ENCODE measurements at regions not wholly inside any gene's neighbourhood (a gene's known extent, or its start where the extent isn't known, plus 50 kb on each side); places are given as distances from the start of the nearest gene placed in this dataset.

DNA sequence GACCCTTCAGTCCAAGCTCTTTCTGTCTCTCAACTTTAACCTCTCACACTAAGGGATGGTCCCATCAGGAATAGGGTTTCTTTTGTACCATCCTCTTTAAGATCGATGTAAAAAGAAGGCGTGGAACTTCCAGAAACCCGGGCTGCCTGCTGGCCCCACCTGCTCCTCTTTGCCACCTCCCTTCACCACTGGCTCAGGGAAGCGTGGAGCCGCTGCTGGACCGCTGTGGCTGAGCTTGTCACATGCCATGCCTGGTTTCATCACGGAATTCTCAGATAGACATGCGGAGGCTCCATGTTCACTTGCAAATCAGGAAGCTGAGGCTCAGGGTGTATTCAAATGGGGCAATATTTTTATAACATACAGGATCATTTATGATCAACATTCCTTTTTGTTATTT, 399.7 kb downstream of the BRD1 start:
- ATAC-seq = no peak
- TF ChIP-seq ISL1 (CRISPR knock-in tag; IDR thresholded peaks at IDR 0.05) = no peak
- TF ChIP-seq, protein P1, sequence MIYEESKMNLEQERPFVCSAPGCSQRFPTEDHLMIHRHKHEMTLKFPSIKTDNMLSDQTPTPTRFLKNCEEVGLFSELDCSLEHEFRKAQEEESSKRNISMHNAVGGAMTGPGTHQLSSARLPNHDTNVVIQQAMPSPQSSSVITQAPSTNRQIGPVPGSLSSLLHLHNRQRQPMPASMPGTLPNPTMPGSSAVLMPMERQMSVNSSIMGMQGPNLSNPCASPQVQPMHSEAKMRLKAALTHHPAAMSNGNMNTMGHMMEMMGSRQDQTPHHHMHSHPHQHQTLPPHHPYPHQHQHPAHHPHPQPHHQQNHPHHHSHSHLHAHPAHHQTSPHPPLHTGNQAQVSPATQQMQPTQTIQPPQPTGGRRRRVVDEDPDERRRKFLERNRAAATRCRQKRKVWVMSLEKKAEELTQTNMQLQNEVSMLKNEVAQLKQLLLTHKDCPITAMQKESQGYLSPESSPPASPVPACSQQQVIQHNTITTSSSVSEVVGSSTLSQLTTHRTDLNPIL (CRISPR knock-in tag; IDR thresholded peaks at IDR 0.05; ENCODE audit: low read depth) = no peak

DNA sequence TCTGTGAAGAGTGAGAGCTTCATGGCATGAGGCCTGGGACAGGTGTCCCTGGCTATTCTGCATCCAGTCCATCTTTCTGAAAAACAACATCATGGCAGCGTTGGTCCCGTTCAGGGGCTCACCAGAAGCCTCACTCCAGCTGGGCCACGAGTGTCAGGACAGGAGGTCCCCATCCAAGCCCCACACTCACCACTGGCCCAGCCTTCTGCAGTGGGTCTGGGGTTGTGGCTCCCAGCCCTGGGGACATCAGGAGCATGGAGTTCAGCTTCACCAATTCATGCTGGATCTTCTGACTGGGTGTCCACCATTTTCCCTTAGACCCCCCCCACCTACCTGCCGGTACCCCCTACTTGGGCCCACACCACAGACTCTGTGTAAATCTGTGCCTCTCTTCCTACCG, 400.3 kb downstream of the BRD1 start:
- ATAC-seq = no peak
- TF ChIP-seq ZFP3 (CRISPR knock-in tag; IDR thresholded peaks at IDR 0.05) = no peak
- TF ChIP-seq TOX (CRISPR knock-in tag; IDR thresholded peaks at IDR 0.05; ENCODE audit: borderline replicate concordance) = no peak
- TF ChIP-seq TCF4 (CRISPR knock-in tag; IDR thresholded peaks at IDR 0.05; ENCODE audit: borderline replicate concordance) = no peak
- TF ChIP-seq, protein P1 (CRISPR knock-in tag; IDR thresholded peaks at IDR 0.05; ENCODE audit: low read depth) = no peak
- no peak for TF ChIP-seq RARB (CRISPR knock-in tag; IDR thresholded peaks at IDR 0.05)
- TF ChIP-seq ZNF70 (CRISPR knock-in tag; IDR thresholded peaks at IDR 0.05) = no peak
- TF ChIP-seq ESRRG (CRISPR knock-in tag; IDR thresholded peaks at IDR 0.05) = no peak
- no peak for TF ChIP-seq ISL1 (CRISPR knock-in tag; IDR thresholded peaks at IDR 0.05)
- TF ChIP-seq ARNTL (CRISPR knock-in tag; IDR thresholded peaks at IDR 0.05; ENCODE audit: borderline replicate concordance, low read depth) = no peak
- no peak for TF ChIP-seq GLIS3 (CRISPR knock-in tag; IDR thresholded peaks at IDR 0.05)

GRCh38 chr22:49426618-49427266, 400.9 kb downstream of the BRD1 start:
- TF ChIP-seq ZC3H10 (CRISPR knock-in tag; IDR thresholded peaks at IDR 0.05) = no peak
- no peak for TF ChIP-seq PPARA (CRISPR knock-in tag; IDR thresholded peaks at IDR 0.05; ENCODE audit: borderline replicate concordance)
- ATAC-seq = no peak

DNA sequence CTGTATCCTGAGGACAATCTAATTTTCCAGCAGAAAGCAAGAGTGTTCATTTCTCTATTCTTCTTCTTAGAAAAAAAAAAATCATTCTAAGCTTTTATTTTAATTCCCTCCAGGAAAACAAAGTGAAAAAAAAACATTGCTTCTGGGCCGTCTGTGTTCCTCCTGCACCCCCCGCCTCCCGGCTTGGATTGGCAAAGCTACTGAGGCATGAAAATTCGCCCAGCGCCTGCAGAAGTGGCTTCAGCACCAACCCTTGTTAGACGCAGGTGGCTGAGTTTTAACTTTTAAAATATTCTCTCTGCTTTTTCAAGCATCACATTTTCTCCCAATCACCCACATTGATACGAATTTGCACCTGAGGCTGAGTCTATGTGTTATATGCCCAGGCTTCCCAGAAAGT, 401.6 kb downstream of the BRD1 start:
- no peak for ATAC-seq
- TF ChIP-seq CSDC2 (CRISPR knock-in tag; IDR thresholded peaks at IDR 0.05) = no peak
- TF ChIP-seq OSR1 (CRISPR knock-in tag; IDR thresholded peaks at IDR 0.05) = no peak

DNA sequence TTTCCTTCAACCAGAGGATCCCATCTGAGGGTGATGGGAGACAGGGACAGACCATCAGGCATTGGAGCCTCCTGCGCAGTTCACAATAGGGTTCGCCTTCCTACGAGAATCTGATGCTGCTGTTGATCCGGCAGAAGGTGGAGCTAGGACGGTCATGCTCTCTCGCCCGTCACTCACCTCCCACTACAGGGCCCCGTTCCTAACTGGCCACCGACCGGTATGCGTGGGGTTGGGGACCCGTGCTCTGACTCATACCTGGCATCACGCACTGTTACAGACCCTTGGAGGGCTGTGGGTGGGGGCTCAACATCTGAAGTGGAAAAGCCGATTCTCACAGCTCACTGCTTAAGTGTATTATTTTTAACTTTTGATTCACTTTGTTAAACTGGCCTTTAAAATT, 402.3 kb downstream of the BRD1 start:
- ATAC-seq = no peak
- TF ChIP-seq ISL1 (CRISPR knock-in tag; IDR thresholded peaks at IDR 0.05) (no peak), PPARA (CRISPR knock-in tag; IDR thresholded peaks at IDR 0.05; ENCODE audit: borderline replicate concordance) (no peak)

DNA sequence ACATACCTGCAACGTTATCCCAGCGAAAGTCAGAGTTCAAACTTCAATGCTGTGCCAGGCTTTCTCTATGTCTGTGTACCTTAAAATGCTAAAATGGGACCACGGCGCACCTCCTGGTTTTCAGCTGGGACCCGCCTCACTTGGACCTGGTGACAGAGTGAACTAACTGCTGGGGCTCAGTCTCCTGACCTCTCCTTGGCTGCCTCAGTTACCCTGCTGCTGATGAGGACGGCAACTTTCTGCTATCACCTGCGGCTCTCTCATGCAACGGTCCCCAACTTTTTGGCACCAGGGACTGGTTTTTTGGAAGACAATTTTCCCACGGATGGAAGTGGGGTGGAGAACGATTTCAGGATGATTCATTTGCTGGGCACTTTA, 402.8 kb downstream of the BRD1 start:
- TF ChIP-seq ZFP30 (CRISPR knock-in tag; IDR thresholded peaks at IDR 0.05) (no peak), ESRRG (CRISPR knock-in tag; IDR thresholded peaks at IDR 0.05) (no peak), PATZ1 (CRISPR knock-in tag; IDR thresholded peaks at IDR 0.05; ENCODE audit: borderline replicate concordance) (no peak), ARNTL (CRISPR knock-in tag; IDR thresholded peaks at IDR 0.05; ENCODE audit: borderline replicate concordance, low read depth) (no peak)
- TF ChIP-seq, protein P2, sequence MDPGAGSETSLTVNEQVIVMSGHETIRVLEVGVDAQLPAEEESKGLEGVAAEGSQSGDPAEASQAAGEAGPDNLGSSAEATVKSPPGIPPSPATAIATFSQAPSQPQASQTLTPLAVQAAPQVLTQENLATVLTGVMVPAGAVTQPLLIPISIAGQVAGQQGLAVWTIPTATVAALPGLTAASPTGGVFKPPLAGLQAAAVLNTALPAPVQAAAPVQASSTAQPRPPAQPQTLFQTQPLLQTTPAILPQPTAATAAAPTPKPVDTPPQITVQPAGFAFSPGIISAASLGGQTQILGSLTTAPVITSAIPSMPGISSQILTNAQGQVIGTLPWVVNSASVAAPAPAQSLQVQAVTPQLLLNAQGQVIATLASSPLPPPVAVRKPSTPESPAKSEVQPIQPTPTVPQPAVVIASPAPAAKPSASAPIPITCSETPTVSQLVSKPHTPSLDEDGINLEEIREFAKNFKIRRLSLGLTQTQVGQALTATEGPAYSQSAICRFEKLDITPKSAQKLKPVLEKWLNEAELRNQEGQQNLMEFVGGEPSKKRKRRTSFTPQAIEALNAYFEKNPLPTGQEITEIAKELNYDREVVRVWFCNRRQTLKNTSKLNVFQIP (CRISPR knock-in tag; IDR thresholded peaks at IDR 0.05; ENCODE audit: borderline replicate concordance, low read depth) = no peak

GRCh38 chr22:49423125-49423650, 404.5 kb downstream of the BRD1 start:
- no peak for ATAC-seq
- TF ChIP-seq ZC3H10 (CRISPR knock-in tag; IDR thresholded peaks at IDR 0.05) (no peak), ISL1 (CRISPR knock-in tag; IDR thresholded peaks at IDR 0.05) (no peak), GLIS3 (CRISPR knock-in tag; IDR thresholded peaks at IDR 0.05) (no peak), ARNTL (CRISPR knock-in tag; IDR thresholded peaks at IDR 0.05; ENCODE audit: borderline replicate concordance, low read depth) (no peak), PATZ1 (CRISPR knock-in tag; IDR thresholded peaks at IDR 0.05; ENCODE audit: borderline replicate concordance) (no peak), CSDC2 (CRISPR knock-in tag; IDR thresholded peaks at IDR 0.05) (no peak), BACH2 (CRISPR knock-in tag; IDR thresholded peaks at IDR 0.05; ENCODE audit: borderline replicate concordance) (no peak), OSR1 (CRISPR knock-in tag; IDR thresholded peaks at IDR 0.05) (no peak)
- TF ChIP-seq, protein P2 (CRISPR knock-in tag; IDR thresholded peaks at IDR 0.05; ENCODE audit: borderline replicate concordance, low read depth) = no peak

More for the DNA sequence above, 402.8 kb downstream of the BRD1 start:
- no peak for ATAC-seq

All from SK-N-SH treated with all-trans-retinoic acid at 6 μM for 48 hours (cell line).